Left lobe of liver (tissue), 2 donors: ENCODE measurements at regions not wholly inside any gene's neighbourhood (a gene's known extent, or its start where the extent isn't known, plus 50 kb on each side); places are given as distances from the start of the nearest gene placed in this dataset.

Experiments used
- ATAC-seq: fragments of 200-7000 bp; cut with Tn5 transposase; one replicate; pipeline ENCODE4 v1.9.1; 2020; ENCODE audit warnings: mild to moderate bottlenecking, moderate library complexity
- DNase-seq: peaks from one replicate; pipeline ENCODE4 v3.0.0-alpha.2; 2020; ENCODE audit warnings: low spot score
- donor health status: DM: no; HTN: no; CAD: no; lungs with moderate emphysema.
- donor health status: DM: no; HTN: yes; CAD: no.

- DNase-seq: no peak
- no peak for ATAC-seq
Measured at GRCh38 chr18:31213641-31214040, 51.0 kb upstream of the DSC1 start.

DNA sequence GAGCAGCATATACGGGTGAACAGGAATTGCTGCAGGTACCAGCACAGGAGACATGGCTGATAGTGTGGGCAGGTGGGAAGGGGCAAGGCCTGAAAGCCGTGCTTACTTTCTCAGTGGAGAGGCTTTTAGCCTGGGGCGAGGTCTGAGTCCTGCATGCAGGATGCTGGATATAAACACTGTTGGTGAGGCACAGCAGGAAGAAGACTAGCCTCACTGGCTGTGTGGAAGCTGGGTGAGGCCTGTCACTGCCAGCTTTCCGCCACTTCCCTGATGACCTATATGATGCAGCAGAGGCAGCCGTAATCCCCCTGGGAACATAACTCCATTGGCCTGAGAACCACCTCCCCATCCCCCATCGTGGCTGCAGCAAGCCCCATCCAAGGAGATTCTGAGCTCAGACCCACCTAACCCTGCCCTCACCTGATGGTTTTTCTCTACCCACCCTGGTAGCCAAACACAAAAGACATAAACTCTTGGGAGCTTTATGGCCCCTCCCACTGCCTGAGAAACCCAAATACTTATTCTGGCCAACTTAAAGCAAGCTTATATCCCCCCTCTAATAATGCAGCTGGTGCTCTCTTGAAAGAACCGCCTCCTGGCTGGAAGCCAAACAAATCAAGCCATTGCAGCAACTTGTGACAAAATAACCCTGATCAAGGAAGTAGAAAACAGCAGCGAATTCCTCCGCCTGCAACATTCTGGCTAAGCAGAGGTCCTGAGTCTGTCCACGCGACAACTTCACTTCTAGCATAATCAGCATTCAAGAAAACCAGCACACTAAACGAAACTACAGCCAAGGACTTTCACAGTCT lies 54.6 kb upstream of the DSC1 start:
- ATAC-seq: no peak

GRCh38 chr18:31218671-31219383 lies 56.2 kb upstream of the DSC1 start:
- DNase-seq: no peak
- ATAC-seq: no peak

More for the DNA sequence above, 54.6 kb upstream of the DSC1 start:
- no peak for DNase-seq

DNA sequence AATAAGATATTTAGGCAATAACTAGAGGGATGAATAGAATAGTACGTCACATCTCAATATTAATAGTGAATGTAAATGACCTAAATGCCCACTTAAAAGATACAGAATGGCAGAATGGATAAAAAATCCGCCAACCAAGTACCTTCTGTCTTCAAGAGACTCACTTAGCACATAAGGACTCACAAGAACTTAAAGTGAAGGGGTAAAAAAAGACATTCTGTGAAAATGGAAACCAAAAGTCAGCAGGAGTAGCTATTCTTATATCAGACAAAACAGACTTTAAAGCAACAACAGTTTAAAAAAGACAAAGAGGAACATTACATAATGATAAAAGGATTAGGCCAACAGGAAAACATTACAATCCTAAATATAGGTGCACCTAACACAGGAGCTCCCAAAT lies 56.7 kb upstream of the DSC1 start:
- DNase-seq: no peak
- ATAC-seq: no peak

DNA sequence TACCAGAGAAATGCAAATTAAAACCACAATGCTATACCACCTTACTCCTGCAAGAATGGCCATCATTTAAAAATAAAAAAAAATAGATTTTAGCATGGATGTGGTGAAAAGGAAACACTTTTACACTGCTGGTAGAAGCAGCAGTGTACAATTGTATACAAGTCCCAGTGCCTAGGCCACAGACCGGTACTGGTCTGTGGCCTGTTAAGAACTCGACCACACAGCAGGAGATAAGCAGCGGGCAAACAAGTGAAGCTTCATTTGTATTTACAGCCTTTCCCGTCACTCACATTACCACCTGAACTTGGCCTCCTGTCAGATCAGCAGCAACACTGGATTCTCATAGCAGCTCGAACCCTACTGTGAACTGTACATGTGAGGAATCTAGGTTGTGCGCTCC lies 60.7 kb upstream of the DSC1 start:
- ATAC-seq (no peak), DNase-seq (no peak)

DNA sequence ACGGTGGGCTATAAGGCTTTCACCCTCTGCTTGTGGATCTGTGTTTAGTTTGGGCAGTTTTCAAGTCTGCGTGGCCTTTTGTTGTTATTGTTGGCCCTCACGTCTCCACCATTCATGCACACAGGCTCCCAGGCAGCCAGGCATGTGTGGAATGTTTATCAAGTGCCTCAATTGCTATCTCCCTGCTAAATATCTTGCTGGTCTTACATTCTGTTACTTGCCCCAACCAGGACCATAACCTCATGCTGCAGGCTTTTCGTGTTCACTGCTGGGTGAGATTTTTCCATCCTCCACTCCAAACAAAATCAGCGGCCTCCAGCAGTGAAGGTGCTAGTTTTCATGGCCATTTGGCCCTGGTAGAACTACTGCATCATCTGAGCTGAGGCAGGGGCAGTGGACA lies 63.0 kb upstream of the DSC1 start:
- ATAC-seq: no peak
- no peak for DNase-seq

GRCh38 chr18:31227497-31228229 lies 65.0 kb upstream of the DSC1 start:
- DNase-seq: no peak
- peak; percentile 80 for ATAC-seq

GRCh38 chr18:31229829-31230228 lies 67.2 kb upstream of the DSC1 start:
- DNase-seq: no peak
- no peak for ATAC-seq

- ATAC-seq (no peak), DNase-seq (no peak)
Measured at GRCh38 chr18:31230495-31230894, 67.8 kb upstream of the DSC1 start.

DNA sequence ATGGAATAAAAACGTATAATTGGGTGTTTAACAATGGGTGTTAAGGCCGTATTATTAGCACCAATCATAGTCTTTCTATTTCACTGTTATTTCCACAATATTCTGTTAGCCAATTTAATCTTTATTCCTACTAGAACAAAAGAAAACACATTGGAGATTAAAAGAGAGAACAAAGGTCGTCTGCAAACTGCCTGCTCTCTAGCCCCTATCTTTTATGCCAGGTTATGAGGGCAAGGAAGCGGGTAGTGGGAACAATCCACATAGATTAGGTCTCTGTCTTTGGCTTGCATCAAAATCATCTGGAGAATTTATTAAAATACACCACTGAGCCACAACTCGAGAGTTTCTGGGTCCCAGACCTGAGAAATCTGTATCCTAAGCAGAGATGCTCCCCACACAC lies 69.4 kb upstream of the DSC1 start:
- ATAC-seq (peak; percentile 5), DNase-seq (no peak)

DNA sequence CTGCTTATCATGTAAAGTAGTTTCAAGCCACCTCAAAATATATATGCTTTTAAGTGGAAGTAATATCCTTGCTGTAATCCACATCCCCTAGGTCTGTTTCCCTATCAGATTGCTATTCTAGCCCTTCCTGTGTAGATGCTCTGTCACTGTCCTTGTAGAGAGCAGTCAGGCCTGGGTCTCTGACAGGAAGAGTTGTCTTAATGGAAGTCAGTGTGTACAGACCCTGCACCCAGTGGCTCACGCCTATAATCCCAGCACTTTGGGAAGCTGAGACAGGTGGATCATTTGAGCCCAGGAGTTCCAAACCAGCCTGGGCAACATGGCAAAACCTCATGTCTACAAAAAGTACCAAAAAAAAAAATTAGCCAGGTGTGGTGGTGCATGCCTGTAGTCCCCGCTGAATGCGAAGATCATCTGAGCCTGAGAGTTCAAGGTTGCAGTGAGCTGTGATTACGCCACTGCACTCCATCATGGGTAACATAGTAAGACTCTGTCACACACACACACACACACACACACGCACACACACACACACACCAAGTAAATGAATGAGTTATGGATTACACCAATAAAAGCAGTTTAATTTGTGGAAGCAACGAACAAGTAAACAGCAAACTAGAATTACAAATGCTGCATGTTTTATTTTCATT lies 70.2 kb upstream of the DSC1 start:
- ATAC-seq: peak; percentile 57

DNA sequence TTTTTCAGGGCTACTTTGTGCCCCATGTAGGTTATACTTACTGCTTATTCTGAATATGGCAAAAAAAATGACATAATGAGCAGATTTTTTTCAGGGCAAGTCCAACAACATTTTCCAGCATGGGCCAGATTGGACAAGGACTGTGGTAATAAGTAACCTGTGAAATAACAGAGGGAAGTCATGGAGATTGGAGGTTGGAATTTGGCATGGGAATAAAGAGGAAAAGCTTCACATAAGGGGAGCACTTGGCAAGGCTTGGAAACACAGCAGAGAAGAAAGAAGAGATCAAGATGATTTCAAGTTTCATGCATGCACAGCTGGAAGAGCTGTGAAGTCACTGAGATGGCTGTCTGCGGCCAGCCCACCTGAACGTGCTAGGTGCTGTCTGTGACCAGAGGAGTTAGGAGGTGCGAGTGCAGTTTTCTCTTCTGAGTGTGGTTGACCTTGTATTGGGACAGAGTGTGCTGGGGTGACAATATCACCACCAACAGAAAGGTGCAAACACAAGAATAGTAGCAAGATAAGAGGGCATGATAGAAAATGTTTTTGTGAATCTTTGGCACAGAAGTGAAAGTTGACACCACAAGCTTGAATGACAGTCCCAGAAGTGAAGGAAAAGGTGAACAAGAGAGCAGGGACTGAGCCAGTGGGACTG lies 71.1 kb upstream of the DSC1 start:
- DNase-seq (peak; percentile 51), ATAC-seq (peak; percentile 61)

More for the DNA sequence above, 70.2 kb upstream of the DSC1 start:
- peak; percentile 71 for DNase-seq

DNA sequence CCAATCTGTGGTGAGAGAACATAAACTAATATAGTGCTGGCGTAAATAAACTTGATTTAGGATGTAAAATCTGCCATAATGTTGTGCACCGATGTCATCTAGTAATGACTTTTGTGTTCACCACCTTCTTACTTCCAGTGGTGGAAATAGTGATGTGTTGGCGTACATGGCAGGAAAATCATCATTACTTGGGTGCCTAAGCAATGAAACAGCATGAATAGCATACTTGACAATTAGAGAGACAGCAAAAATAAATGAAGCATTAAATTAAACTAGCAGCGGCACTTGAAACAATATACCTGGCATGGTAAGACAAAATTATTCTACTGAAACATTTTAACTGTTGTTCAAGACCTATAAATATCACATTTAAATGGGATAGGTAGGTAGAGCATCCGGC lies 73.2 kb upstream of the DSC1 start:
- DNase-seq: no peak
- ATAC-seq: no peak

GRCh38 chr18:31237142-31237541 lies 74.5 kb upstream of the DSC1 start:
- no peak for ATAC-seq
- no peak for DNase-seq

DNA sequence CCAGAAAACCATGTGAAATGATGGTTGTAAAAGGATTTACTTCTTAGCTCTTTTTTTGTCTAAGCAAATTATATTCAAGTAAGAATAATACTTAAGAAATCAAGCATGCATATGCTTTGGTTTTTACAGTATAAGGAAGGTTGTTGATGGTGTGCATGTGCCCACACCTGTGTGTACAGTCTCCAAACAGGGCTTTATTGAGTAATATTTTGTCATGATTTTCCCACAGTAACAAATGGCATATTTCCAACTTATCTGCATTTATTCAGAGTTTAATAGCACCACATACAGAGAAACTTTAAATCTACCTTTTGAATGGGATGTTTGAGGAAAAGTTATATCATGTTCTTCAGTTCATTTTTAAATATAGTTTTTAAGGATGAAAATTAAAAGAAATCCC lies 76.5 kb upstream of the DSG1 start:
- no peak for DNase-seq
- no peak for ATAC-seq

GRCh38 chr18:31241900-31242409 lies 76.0 kb upstream of the DSG1 start:
- ATAC-seq (peak; percentile 69), DNase-seq (no peak)

DNA sequence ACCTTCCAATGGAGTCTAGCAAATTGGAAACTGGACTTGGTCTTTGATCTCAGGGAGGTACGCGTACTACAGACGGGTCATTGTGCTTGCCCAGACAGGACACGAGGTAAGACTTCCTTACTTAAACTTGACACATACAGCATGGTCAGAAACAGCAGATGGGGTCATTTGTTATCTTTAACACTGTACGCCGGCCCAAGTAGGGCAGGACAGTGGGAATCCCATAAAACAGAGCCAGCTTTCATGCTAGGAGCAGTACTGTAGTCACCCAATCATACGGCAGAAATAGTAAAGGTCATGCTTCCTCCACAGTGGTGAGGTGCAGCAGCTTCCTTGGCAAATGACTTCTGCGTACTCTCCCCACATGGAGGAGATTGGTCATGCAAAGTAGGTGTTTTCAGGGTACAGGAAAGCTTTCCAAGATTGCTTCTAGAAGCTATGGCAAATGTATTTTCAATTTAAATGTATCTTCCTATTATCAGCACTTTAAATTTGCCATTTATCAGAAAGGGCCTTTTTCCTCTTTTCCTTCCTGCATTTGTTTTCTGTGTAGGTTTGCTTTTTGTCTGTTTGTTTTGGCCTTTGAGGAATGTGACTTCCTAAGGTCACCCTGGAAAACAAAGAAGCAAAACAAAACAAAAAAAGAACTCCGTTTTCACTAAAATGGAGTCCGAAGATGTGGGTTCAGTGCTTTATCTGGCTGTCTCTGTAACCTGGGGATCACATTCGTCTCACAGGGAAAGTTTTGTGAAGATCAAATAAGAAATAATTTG lies 74.0 kb upstream of the DSG1 start:
- ATAC-seq: peak; percentile 63
- DNase-seq: no peak

DNA sequence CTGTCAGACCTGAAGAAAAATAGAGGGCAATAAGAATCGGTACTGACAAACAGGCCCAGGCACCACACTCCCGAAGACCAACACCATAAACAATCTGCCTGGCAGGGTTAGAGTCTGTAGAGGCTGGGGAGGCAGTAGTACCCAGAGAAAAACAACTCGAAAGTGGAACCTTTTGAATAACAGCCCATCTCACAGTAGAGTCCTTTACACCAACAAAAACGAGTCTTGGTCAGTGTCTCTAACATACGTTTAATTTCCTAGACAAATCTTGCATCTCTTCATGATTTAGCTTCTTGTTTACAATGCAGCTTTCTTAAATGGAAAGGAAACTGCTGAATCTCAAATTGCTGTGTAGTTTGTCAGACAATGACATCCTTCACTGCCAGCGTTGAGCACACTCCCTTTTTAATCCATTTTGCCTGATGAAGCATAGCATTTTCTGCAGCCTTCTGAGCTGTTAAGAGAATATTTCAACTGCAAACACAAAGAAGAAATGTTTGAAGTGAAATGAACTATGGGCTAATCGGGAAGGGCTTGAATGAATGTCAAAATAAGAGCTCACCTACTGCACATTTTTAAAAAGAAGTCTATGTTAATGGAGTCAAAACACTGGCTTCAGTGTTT lies 73.1 kb upstream of the DSG1 start:
- ATAC-seq (peak; percentile 13), DNase-seq (no peak)

DNA sequence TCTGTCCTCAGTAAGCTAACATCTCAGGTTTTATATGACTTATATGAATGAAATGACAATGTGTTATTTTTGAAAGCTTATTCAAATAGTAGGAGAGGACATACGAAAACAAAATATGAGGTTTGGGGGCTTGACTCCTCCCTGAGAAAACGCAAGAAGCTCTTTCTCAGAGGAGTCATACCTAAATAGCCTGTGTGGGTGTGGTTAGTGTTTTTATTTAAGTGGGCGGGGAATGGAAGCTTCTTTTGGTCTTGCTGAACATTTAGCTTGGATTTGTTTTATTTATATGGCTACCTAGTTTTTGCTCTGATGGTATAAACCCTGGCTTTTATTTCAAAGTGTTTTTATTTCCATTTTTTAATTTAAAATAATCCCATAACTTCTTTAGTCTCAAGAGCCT lies 72.1 kb upstream of the DSG1 start:
- DNase-seq (no peak), ATAC-seq (no peak)
